Endothelial cell (in vitro differentiated cells): ENCODE measurements at regions not wholly inside any gene's neighbourhood (a gene's known extent, or its start where the extent isn't known, plus 50 kb on each side); places are given as distances from the start of the nearest gene placed in this dataset.

Experiments used
- DNase-seq: peaks from one replicate; pipeline ENCODE4 v3.0.0; 2021; ENCODE audit warnings: low spot score
- H3K27ac Mint-ChIP-seq: one replicate; pipeline ENCODE4 v1.8.0; 2021; ENCODE audit warnings: mixed read lengths, inconsistent platforms; ENCODE audit not compliant: unreplicated experiment
- H3K27me3 Mint-ChIP-seq: one replicate; pipeline ENCODE4 v1.8.0; 2021; ENCODE audit warnings: mild to moderate bottlenecking, moderate library complexity, mixed read lengths, inconsistent platforms; ENCODE audit not compliant: unreplicated experiment
- H3K36me3 Mint-ChIP-seq: one replicate; pipeline ENCODE4 v1.8.0; 2021; ENCODE audit warnings: mild to moderate bottlenecking, low read depth, mixed read lengths, inconsistent platforms; ENCODE audit not compliant: unreplicated experiment
- H3K4me1 Mint-ChIP-seq: one replicate; pipeline ENCODE4 v1.8.0; 2021; ENCODE audit warnings: mild to moderate bottlenecking, mixed read lengths, inconsistent platforms; ENCODE audit not compliant: unreplicated experiment
- H3K4me3 Mint-ChIP-seq: one replicate; pipeline ENCODE4 v1.8.0; 2021; ENCODE audit warnings: mild to moderate bottlenecking, mixed read lengths, inconsistent platforms; ENCODE audit not compliant: unreplicated experiment
- H3K9me3 Mint-ChIP-seq: one replicate; pipeline ENCODE4 v1.8.0; 2021; ENCODE audit warnings: mixed read lengths, inconsistent platforms; ENCODE audit not compliant: unreplicated experiment
- CTCF ChIP-seq: fragments of 200-600 bp; sonication (generic); IDR thresholded peaks from one replicate; pipeline ENCODE4 v1.5.0; 2021; ENCODE audit warnings: antibody characterized with exemption; ENCODE audit not compliant: unreplicated experiment

GRCh38 chr1:82978461-82979324 lies 1020.2 kb downstream of the TTLL7 start:
- no peak for DNase-seq
- TF ChIP-seq CTCF: no peak
- no peak overlapping the region for H3K4me3 Mint-ChIP-seq
- H3K9me3 Mint-ChIP-seq: no peaks in the 10 kb centered on the region
- H3K27ac Mint-ChIP-seq: no peak overlapping the region
- no peaks in the 10 kb centered on the region for H3K27me3 Mint-ChIP-seq
- H3K36me3 Mint-ChIP-seq: no peaks in the 10 kb centered on the region
- H3K4me1 Mint-ChIP-seq: peaks cover 24% of the 10 kb centered on the region

GRCh38 chr1:82972841-82973553 lies 1025.9 kb downstream of the TTLL7 start:
- DNase-seq: no peak
- H3K4me3 Mint-ChIP-seq: no peak overlapping the region
- no peak for TF ChIP-seq CTCF
- no peaks in the 10 kb centered on the region for H3K27me3 Mint-ChIP-seq
- no peaks in the 10 kb centered on the region for H3K36me3 Mint-ChIP-seq
- no peaks in the 10 kb centered on the region for H3K9me3 Mint-ChIP-seq
- no peak overlapping the region for H3K27ac Mint-ChIP-seq
- H3K4me1 Mint-ChIP-seq: peaks cover under 1% of the 10 kb centered on the region

DNA sequence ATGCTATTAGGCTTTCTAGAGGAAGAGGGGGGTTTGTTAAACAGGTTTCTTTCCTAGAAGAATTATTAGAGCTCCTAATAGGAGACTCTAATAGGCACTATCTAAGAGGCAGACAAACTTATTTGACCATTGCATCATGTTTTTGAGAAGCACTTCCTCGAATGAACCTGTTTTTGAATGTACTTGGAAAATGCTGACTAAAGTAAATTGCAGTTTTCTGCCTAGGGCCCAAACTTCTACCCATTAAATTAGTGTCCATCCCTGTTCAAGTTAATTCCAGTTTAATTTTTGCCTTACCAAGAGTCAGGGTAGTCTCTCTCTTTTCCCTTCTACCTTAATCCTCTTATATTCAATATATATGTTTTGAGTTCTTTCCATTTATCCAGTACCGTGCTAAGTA lies 1029.6 kb downstream of the TTLL7 start:
- no peaks in the 10 kb centered on the region for H3K9me3 Mint-ChIP-seq
- no peaks in the 10 kb centered on the region for H3K4me1 Mint-ChIP-seq
- peaks cover 3% of the 10 kb centered on the region for H3K27me3 Mint-ChIP-seq
- no peak for TF ChIP-seq CTCF
- H3K27ac Mint-ChIP-seq: no peak overlapping the region
- H3K36me3 Mint-ChIP-seq: no peaks in the 10 kb centered on the region
- DNase-seq: no peak
- H3K4me3 Mint-ChIP-seq: no peak overlapping the region

DNA sequence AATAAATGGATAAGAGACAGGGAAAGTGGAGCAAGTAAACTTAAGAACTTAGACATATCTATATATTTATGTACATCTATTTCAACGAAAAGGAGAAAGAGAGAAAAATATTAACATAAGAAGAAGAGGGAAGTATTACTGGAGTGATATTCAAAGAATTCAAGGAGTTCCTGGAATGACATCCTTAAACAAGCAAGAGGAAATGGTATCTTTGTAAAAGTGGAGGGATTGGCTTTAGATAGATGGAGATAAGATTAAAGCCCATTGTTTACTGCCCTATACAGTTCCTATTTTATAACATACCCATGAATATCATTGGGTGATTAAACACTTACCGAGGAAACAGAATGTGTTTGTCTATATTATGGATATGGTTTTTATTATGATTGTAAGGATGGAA lies 1036.3 kb downstream of the TTLL7 start:
- TF ChIP-seq CTCF: no peak
- Mint-ChIP-seq H3K9me3 (no peaks in the 10 kb centered on the region), H3K4me3 (no peak overlapping the region), H3K4me1 (no peaks in the 10 kb centered on the region), H3K36me3 (no peaks in the 10 kb centered on the region), H3K27me3 (peaks cover 3% of the 10 kb centered on the region), H3K27ac (no peak overlapping the region)
- DNase-seq: no peak
